PC-3 (cell line): ENCODE measurements at regions not wholly inside any gene's neighbourhood (a gene's known extent, or its start where the extent isn't known, plus 50 kb on each side); places are given as distances from the start of the nearest gene placed in this dataset.

Source experiments
- ATAC-seq: fragments of 200-7000 bp; cut with Tn5 transposase; 2 replicates; pipeline ENCODE4 v1.9.1; 2020; ENCODE audit warnings: mild to moderate bottlenecking, moderate library complexity
- BruUV-seq: library from RNA; stranded (reverse); fragments of 400-500 nt; replicated peaks from 2 replicates; lab custom pipeline; 2021; lab: Mats Ljungman, UMichigan
- CTCF ChIA-PET: fragments of 300-600 bp; sonication (Branson Sonifier 250); formaldehyde crosslinking; loops from one replicate; lab custom pipeline; 2022; ENCODE audit warnings: antibody characterized with exemption; lab: Charles Lee
- POLR2A ChIA-PET: fragments of 300-600 bp; sonication (Branson Sonifier 250); formaldehyde crosslinking; loops from one replicate; lab custom pipeline; 2022; ENCODE audit warnings: antibody characterized with exemption; ENCODE audit not compliant: unreplicated experiment; lab: Charles Lee
- DNase-seq: peaks from one replicate; pipeline ENCODE4 v3.0.0-alpha.2; 2015
- H2AFZ ChIP-seq: fragments of 300-600 bp; sonication (generic); 2 replicates; pipeline ENCODE4 v1.6.0; 2016; ENCODE audit warnings: antibody characterized with exemption, low read length
- H3F3A ChIP-seq: fragments of 300-600 bp; sonication (generic); one replicate; pipeline ENCODE4 v1.6.0; 2017; ENCODE audit warnings: antibody characterized with exemption, low read length, control low read depth, mild to moderate bottlenecking; ENCODE audit not compliant: unreplicated experiment
- H3K27ac ChIP-seq: fragments of 300-600 bp; sonication (generic); 2 replicates; pipeline ENCODE4 v1.5.1; 2016; ENCODE audit warnings: mild to moderate bottlenecking, low read length
- H3K27me3 ChIP-seq: fragments of 300-600 bp; sonication (generic); 2 replicates; pipeline ENCODE4 v1.6.1; 2016; ENCODE audit warnings: low read length, mixed read lengths
- H3K36me3 ChIP-seq: fragments of 300-600 bp; sonication (generic); 2 replicates; pipeline ENCODE4 v1.6.1; 2016; ENCODE audit warnings: low read depth, mixed run types, low read length, mixed read lengths
- H3K4me1 ChIP-seq: fragments of 300-600 bp; sonication (generic); 2 replicates; pipeline ENCODE4 v1.5.1; 2016; ENCODE audit warnings: low read length; ENCODE audit not compliant: insufficient read depth
- H3K4me2 ChIP-seq: fragments of 300-600 bp; sonication (generic); 2 replicates; pipeline ENCODE4 v1.6.0; 2016; ENCODE audit warnings: low read length
- H3K4me3 ChIP-seq: fragments of 300-600 bp; sonication (generic); 2 replicates; pipeline ENCODE4 v1.5.1; 2016; ENCODE audit warnings: mild to moderate bottlenecking, low read length, mixed read lengths
- H3K79me2 ChIP-seq: fragments of 300-600 bp; sonication (generic); 2 replicates; pipeline ENCODE4 v1.6.1; 2017; ENCODE audit warnings: low read length, mixed read lengths
- H3K9ac ChIP-seq: fragments of 300-600 bp; sonication (generic); 2 replicates; pipeline ENCODE4 v1.6.0; 2016; ENCODE audit warnings: mild to moderate bottlenecking, low read length
- H3K9me2 ChIP-seq: fragments of 300-600 bp; sonication (generic); replicated peaks from 2 replicates; pipeline ENCODE4 v1.6.1; 2016; ENCODE audit warnings: mixed run types, low read length, mixed read lengths
- H3K9me3 ChIP-seq: fragments of 300-600 bp; sonication (generic); 2 replicates; pipeline ENCODE4 v1.6.1; 2016; ENCODE audit warnings: low read length, mixed read lengths
- H4K20me1 ChIP-seq: fragments of 300-600 bp; sonication (generic); 2 replicates; pipeline ENCODE4 v1.6.1; 2016; ENCODE audit warnings: low read length, mixed read lengths
- EZH2 ChIP-seq: fragments of 300-600 bp; sonication (generic); IDR thresholded peaks from one replicate; pipeline ENCODE4 v1.6.1; 2017; ENCODE audit warnings: antibody characterized with exemption, mild to moderate bottlenecking, low read length; ENCODE audit not compliant: unreplicated experiment
- EZH2phosphoT487 ChIP-seq: fragments of 300-600 bp; sonication (generic); IDR thresholded peaks from 2 replicates; pipeline ENCODE4 v1.6.1; 2018; ENCODE audit warnings: mild to moderate bottlenecking, antibody characterized with exemption, low read length, borderline replicate concordance
- intact Hi-C: fragments of 100-400 bp; cut with micrococcal nuclease; formaldehyde crosslinking; loops from 2 replicates; pipeline ENCODE4 v1.9.0; 2023
- TF ChIP-seq, protein P1 (sequence below): fragments of 300-600 bp; sonication (generic); conservative IDR thresholded peaks from 2 replicates; pipeline ENCODE4 v1.5.1; 2017; ENCODE audit warnings: antibody characterized with exemption, low read depth, mild to moderate bottlenecking, low read length

DNA sequence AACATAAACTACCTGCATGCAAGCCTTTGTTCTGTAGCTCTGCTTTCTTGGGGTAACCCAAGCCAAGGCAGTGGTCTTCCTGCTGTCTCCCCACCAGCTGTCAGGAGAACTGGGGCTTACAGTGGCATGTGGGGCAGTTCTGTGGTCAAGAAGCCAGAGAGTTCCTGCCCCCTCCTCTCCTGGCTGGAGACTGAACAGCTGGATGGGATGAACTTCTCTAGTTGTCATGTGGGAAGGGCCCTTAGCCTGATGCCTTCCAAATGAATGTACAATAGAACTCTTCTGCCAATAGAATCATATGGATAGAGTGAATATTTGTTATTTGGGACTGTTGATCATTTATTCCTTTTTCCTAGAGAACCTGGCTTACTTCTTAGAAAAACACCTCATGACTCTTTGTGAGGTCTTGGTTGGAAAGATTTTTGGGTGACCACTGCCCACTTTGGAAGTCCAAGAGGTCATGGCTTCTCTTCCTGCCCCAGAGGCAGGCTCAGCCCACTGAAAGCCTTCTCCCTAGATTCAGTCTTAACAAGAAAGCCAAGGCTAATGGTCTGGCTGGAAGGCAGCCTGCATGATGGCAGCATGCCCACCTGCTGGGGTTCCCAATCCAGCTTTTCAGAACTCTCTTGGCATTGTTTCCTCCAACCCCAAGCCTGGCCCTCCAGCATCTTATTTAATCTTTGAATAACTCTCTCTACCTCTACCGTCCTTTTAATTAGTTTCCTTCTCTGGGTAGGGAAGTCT lies 462.9 kb upstream of the PROK2 start:
- ChIA-PET POLR2A (no interaction called here), CTCF (no interaction called here)
- Histone ChIP-seq H3F3A (no peaks in the 10 kb centered on the region), H2AFZ (no peak overlapping the region), H4K20me1 (no peaks in the 10 kb centered on the region), H3K36me3 (no peaks in the 10 kb centered on the region), H3K27ac (no peak overlapping the region), H3K27me3 (peaks cover 44% of the 10 kb centered on the region), H3K79me2 (no peaks in the 10 kb centered on the region), H3K9ac (no peak overlapping the region), H3K4me3 (no peak overlapping the region), H3K9me3 (no peaks in the 10 kb centered on the region), H3K9me2 (no peaks in the 10 kb centered on the region), H3K4me1 (no peaks in the 10 kb centered on the region), H3K4me2 (no peak overlapping the region)
- DNase-seq (no peak), ATAC-seq (no peak)
- no peak for TF ChIP-seq EZH2phosphoT487
- TF ChIP-seq, protein P1, sequence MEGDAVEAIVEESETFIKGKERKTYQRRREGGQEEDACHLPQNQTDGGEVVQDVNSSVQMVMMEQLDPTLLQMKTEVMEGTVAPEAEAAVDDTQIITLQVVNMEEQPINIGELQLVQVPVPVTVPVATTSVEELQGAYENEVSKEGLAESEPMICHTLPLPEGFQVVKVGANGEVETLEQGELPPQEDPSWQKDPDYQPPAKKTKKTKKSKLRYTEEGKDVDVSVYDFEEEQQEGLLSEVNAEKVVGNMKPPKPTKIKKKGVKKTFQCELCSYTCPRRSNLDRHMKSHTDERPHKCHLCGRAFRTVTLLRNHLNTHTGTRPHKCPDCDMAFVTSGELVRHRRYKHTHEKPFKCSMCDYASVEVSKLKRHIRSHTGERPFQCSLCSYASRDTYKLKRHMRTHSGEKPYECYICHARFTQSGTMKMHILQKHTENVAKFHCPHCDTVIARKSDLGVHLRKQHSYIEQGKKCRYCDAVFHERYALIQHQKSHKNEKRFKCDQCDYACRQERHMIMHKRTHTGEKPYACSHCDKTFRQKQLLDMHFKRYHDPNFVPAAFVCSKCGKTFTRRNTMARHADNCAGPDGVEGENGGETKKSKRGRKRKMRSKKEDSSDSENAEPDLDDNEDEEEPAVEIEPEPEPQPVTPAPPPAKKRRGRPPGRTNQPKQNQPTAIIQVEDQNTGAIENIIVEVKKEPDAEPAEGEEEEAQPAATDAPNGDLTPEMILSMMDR, result no peak
- TF ChIP-seq EZH2, result no peak
- BruUV-seq, result no TSS peak
- intact Hi-C loops, result no loop called here

DNA sequence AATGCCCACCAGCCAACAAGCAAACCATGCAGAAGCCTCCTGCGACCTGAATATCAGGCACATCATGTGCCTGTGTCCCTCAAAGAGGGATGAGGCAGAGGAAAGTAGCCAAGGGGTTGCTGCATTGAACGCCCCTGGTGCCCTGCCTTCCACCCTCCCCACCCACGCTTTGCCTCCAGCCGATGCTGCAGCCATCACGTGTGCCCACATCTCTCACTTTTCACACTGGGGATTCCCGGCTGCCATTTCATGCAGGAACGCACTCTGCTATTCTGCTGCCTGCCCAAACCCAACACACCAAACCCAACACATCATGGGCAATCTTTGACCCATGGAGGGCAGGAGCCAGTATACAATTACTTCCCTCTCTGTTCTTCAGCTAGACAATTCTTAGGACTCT lies 462.2 kb upstream of the PROK2 start:
- ChIA-PET CTCF (no interaction called here), POLR2A (no interaction called here)
- Histone ChIP-seq H3K27me3 (peaks cover 44% of the 10 kb centered on the region), H2AFZ (no peak overlapping the region), H3K9me3 (no peaks in the 10 kb centered on the region), H3K4me1 (no peaks in the 10 kb centered on the region), H3K9me2 (no peaks in the 10 kb centered on the region), H4K20me1 (no peaks in the 10 kb centered on the region), H3K36me3 (no peaks in the 10 kb centered on the region), H3K79me2 (no peaks in the 10 kb centered on the region), H3F3A (no peaks in the 10 kb centered on the region), H3K27ac (no peak overlapping the region), H3K9ac (no peak overlapping the region), H3K4me3 (no peak overlapping the region), H3K4me2 (no peak overlapping the region)
- intact Hi-C loops, result no loop called here
- ATAC-seq (no peak), DNase-seq (no peak)
- TF ChIP-seq EZH2phosphoT487 (no peak), EZH2 (no peak)
- no TSS peak for BruUV-seq

DNA sequence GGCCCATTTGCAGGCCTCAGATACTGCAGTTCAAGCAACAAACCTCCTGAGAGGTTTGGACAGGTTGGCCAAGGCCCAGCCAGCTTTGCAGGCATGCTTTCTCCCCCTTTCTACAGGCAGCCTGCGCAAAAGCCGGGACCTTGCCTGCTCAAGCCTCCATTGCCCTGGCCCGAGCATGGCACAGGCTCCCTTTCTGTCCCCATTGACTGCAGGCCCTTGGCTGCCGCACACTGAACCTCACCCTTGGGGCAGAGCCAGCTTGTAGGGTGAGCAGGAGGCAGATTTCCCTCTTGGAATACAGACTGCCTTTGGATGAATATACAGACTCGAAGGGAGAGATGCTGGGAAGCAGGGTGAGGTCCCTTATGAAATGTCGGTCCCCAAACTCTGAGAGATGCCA lies 461.7 kb upstream of the PROK2 start:
- intact Hi-C loops, result no loop called here
- no peaks in the 10 kb centered on the region for H3F3A ChIP-seq
- no peaks in the 10 kb centered on the region for H4K20me1 ChIP-seq
- POLR2A ChIA-PET, result no interaction called here
- H3K9ac ChIP-seq, result no peak overlapping the region
- no peak for TF ChIP-seq EZH2
- no peak for TF ChIP-seq EZH2phosphoT487
- TF ChIP-seq, protein P1, result no peak
- no peak for DNase-seq
- no peaks in the 10 kb centered on the region for H3K9me3 ChIP-seq
- H3K79me2 ChIP-seq, result no peaks in the 10 kb centered on the region
- H2AFZ ChIP-seq, result no peak overlapping the region
- H3K4me3 ChIP-seq, result no peak overlapping the region
- no peak overlapping the region for H3K27ac ChIP-seq
- H3K4me2 ChIP-seq, result no peak overlapping the region
- BruUV-seq, result no TSS peak
- peaks cover 40% of the 10 kb centered on the region for H3K27me3 ChIP-seq
- CTCF ChIA-PET, result no interaction called here
- H3K36me3 ChIP-seq, result no peaks in the 10 kb centered on the region
- no peaks in the 10 kb centered on the region for H3K4me1 ChIP-seq
- H3K9me2 ChIP-seq, result no peaks in the 10 kb centered on the region
- no peak for ATAC-seq
